A549 (cell line): ENCODE measurements at regions not wholly inside any gene's neighbourhood (a gene's known extent, or its start where the extent isn't known, plus 50 kb on each side); places are given as distances from the start of the nearest gene placed in this dataset.

Source experiments
- ATAC-seq, 2 experiments: fragments of 200-7000 bp in 1 of 2; fragments of >200 bp in 1 of 2; cut with Nextera tagmentation in 1 of 2; cut with Tn5 transposase in 1 of 2; 3 replicates each; pipeline versions ENCODE4 v1.8.0 to v1.9.1; 2018 to 2020; ENCODE audit warnings: mild to moderate bottlenecking in 1 of 2, moderate library complexity in 1 of 2
- CTCF ChIA-PET: fragments of 300-600 bp; sonication (Branson Sonifier 250); formaldehyde crosslinking; extraction: SDS; loops from one replicate; lab custom pipeline; 2021; ENCODE audit warnings: antibody characterized with exemption, inconsistent platforms; lab: Yijun Ruan, JAX
- POLR2A ChIA-PET: fragments of 350-600 bp; formaldehyde crosslinking; extraction: SDS; loops from one replicate; lab custom pipeline; 2021; ENCODE audit warnings: antibody characterized with exemption, inconsistent platforms; lab: Yijun Ruan, JAX
- DNase-seq, 2 experiments: peaks; one replicate each; pipeline versions ENCODE4 v3.0.0 to v3.0.0-alpha.2; 2011 to 2016; ENCODE audit warnings: low read depth in 1 of 2, low spot score in 1 of 2
- FAIRE-seq: peaks from 2 replicates; lab custom pipeline; 2011; peaks lifted over from hg19 to GRCh38; lab: Jason Lieb, UNC
- H3K27ac ChIP-seq, 2 experiments: fragments of >200 bp; sonication (Bioruptor Twin); formaldehyde crosslinking; 3 replicates each; pipeline ENCODE4 v1.5.1; 2016 to 2017
- H3K4me1 ChIP-seq: fragments of >200 bp; sonication (Bioruptor Twin); formaldehyde crosslinking; 3 replicates; pipeline ENCODE4 v1.6.1; 2016
- H3K4me2 ChIP-seq: fragments of >200 bp; sonication (Bioruptor Twin); formaldehyde crosslinking; 3 replicates; pipeline ENCODE4 v1.6.1; 2016
- H3K4me3 ChIP-seq: fragments of >200 bp; sonication (Bioruptor Twin); formaldehyde crosslinking; 3 replicates; pipeline ENCODE4 v1.5.1; 2016
- H3K9me3 ChIP-seq: fragments of >200 bp; sonication (Bioruptor Twin); formaldehyde crosslinking; 3 replicates; pipeline ENCODE4 v1.6.1; 2016
- CBX2 ChIP-seq: fragments of 200-600 bp; sonication (generic); IDR thresholded peaks from 2 replicates; pipeline ENCODE4 v1.6.1; 2016; ENCODE audit warnings: low read depth, mild to moderate bottlenecking, borderline replicate concordance
- CHD2 ChIP-seq: fragments of 150-350 bp; IDR thresholded peaks from 2 replicates; pipeline ENCODE4 v1.6.1; 2014; ENCODE audit warnings: low read length; ENCODE audit not compliant: partially characterized antibody
- E2F6 ChIP-seq: IDR thresholded peaks from 2 replicates; pipeline ENCODE4 v1.6.1; 2012; ENCODE audit warnings: low read depth, borderline replicate concordance
- EHF ChIP-seq: fragments of 250-450 bp; sonication (Bioruptor Pico); IDR thresholded peaks from 2 replicates; pipeline ENCODE4 v1.5.0; 2020; ENCODE audit warnings: mild to moderate bottlenecking
- EHMT2 ChIP-seq: fragments of 200-600 bp; sonication (generic); IDR thresholded peaks from 2 replicates; pipeline ENCODE4 v1.6.1; 2016; ENCODE audit warnings: antibody characterized with exemption, low read depth, mild to moderate bottlenecking, moderate library complexity
- FOSL2 ChIP-seq, 2 experiments: fragments of 450-650 bp in 1 of 2; fragments of >200 bp in 1 of 2; sonication (Bioruptor Twin) in 1 of 2; formaldehyde crosslinking; IDR thresholded peaks; 2 replicates each; pipeline versions ENCODE4 v1.5.0 to v1.6.1; 2016 to 2020; ENCODE audit warnings: mild to moderate bottlenecking in 1 of 2, moderate library complexity in 1 of 2
- FOXS1 ChIP-seq: fragments of 250-450 bp; sonication (Bioruptor Pico); IDR thresholded peaks from 2 replicates; pipeline ENCODE4 v1.5.0; 2020; ENCODE audit warnings: mild to moderate bottlenecking, moderate library complexity
- GATA3 ChIP-seq: IDR thresholded peaks from 2 replicates; pipeline ENCODE4 v1.6.1; 2012; ENCODE audit warnings: borderline replicate concordance
- JUN ChIP-seq, 2 experiments: fragments of >200 bp; sonication (Bioruptor Twin); formaldehyde crosslinking; IDR thresholded peaks; 2 replicates in 1 of 2; 3 replicates in 1 of 2; pipeline ENCODE4 v1.6.1; 2016 to 2017
- JUNB ChIP-seq: fragments of >200 bp; sonication (Bioruptor Twin); formaldehyde crosslinking; IDR thresholded peaks from 2 replicates; pipeline ENCODE4 v1.6.1; 2016
- MAFK ChIP-seq: fragments of 450-650 bp; IDR thresholded peaks from 2 replicates; pipeline ENCODE4 v1.6.1; 2014; ENCODE audit not compliant: partially characterized antibody
- MYC ChIP-seq: IDR thresholded peaks from 2 replicates; pipeline ENCODE4 v1.6.1; 2012; ENCODE audit warnings: mild to moderate bottlenecking, inconsistent platforms, low read length, improper control_type of control experiment, borderline replicate concordance
- PHF8 ChIP-seq: fragments of 200-600 bp; sonication (generic); IDR thresholded peaks from 2 replicates; pipeline ENCODE4 v1.6.1; 2016; ENCODE audit warnings: low read depth, mild to moderate bottlenecking, antibody characterized with exemption, moderate library complexity, borderline replicate concordance
- RFX5 ChIP-seq: fragments of 450-650 bp; IDR thresholded peaks from 2 replicates; pipeline ENCODE4 v1.7.1; 2014; ENCODE audit warnings: antibody characterized with exemption, mild to moderate bottlenecking, moderate library complexity
- TP53 ChIP-seq: fragments of 250-450 bp; sonication (Bioruptor Pico); IDR thresholded peaks from 2 replicates; pipeline ENCODE4 v1.5.0; 2021; ENCODE audit warnings: mild to moderate bottlenecking, moderate library complexity
- WGBS: methylation state at CpG from one replicate; pipeline ENCODE4 v1.1.6; 2017; ENCODE audit errors: missing lambda C conversion rate; 5-methylcytosine and 5-hydroxymethylcytosine counted together
- TF ChIP-seq, protein P1 (sequence below): fragments of 250-450 bp; sonication (Bioruptor Pico); IDR thresholded peaks from 2 replicates; pipeline ENCODE4 v1.5.0; 2020; ENCODE audit warnings: low read depth, mild to moderate bottlenecking, moderate library complexity

DNA sequence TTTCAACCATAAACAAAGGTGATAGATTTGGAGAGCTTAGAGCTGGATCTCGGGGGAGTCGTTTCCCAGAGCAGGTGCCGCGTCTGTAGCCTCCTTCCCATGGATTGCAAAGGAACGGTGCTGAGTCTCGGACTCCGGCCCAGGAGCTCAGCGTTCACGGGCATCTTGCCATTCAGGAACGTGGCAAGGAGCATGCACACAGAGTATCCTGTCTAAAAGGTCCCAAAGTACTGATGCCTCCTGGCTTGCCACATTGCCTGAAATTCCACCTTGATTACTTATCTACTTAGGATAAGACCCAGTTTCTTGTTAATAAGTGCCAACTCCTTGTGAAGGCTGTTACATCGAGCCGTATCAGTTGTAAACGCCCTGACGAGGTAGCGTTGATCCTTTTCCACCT lies 197.8 kb upstream of the MYT1L start:
- POLR2A ChIA-PET, result no interaction called here

DNA sequence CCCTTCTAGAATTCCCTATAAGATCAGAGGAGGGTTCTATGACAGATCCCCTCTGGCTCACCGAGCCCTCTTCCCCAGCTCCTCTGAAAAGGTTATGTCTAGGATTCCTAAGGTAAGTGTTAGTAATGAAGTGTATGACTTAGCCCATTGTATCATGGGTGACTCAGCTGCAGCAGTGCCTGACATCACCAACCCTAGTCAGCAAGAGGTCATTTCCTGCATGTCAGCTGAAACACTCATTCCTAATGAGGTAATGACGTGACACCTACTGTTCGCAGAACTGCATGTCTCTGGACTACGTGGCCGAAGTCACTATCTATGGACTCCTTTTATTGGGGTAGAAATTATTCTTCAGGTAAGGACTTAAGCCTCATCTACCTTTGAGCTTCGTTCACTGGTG lies 196.1 kb upstream of the MYT1L start:
- no peak overlapping the region for H3K27ac ChIP-seq
- CTCF ChIA-PET, result interaction anchor here (1.0 to 1.3 kb wide), 3 partner anchors 9 to 683 kb away, joined by 3 to 4 read pairs (median 3); no protein-coding TSS in a partner anchor
- TF ChIP-seq MAFK (peak; percentile 1), FOSL2 (IDR thresholded peaks at IDR 0.05) (no peak), FOSL2 (CRISPR knock-in tag; IDR thresholded peaks at IDR 0.05) (no peak), PHF8 (no peak)
- no peak overlapping the region for H3K4me2 ChIP-seq
- no peak overlapping the region for H3K4me3 ChIP-seq
- no peaks in the 10 kb centered on the region for H3K4me1 ChIP-seq
- 0 out of 6 replicates have a peak, but pooled peaks of 1 of the 2 experiments have one; percentile 37 for ATAC-seq
- 22% methylated on average over 6 of the region's 6 CpGs for WGBS
- peak in 1 of 2 experiments; percentile 28 for DNase-seq
- POLR2A ChIA-PET, result no interaction called here
- no peaks in the 10 kb centered on the region for H3K9me3 ChIP-seq
- no peak for FAIRE-seq

More for the DNA sequence above, 197.8 kb upstream of the MYT1L start:
- 10% methylated on average over 15 of the region's 15 CpGs for WGBS
- Histone ChIP-seq H3K4me3 (no peak overlapping the region), H3K9me3 (no peaks in the 10 kb centered on the region), H3K4me1 (no peaks in the 10 kb centered on the region), H3K27ac (no peak overlapping the region), H3K4me2 (no peak overlapping the region)
- no peak for DNase-seq
- FAIRE-seq, result no peak
- CTCF ChIA-PET, result interaction anchor here (1.1 kb wide), 1 partner anchor 48 kb away, joined by 3 read pairs; no protein-coding TSS in a partner anchor
- TF ChIP-seq RFX5 (no peak), JUNB (no peak), CBX2 (no peak)
- ATAC-seq, result no peak

DNA sequence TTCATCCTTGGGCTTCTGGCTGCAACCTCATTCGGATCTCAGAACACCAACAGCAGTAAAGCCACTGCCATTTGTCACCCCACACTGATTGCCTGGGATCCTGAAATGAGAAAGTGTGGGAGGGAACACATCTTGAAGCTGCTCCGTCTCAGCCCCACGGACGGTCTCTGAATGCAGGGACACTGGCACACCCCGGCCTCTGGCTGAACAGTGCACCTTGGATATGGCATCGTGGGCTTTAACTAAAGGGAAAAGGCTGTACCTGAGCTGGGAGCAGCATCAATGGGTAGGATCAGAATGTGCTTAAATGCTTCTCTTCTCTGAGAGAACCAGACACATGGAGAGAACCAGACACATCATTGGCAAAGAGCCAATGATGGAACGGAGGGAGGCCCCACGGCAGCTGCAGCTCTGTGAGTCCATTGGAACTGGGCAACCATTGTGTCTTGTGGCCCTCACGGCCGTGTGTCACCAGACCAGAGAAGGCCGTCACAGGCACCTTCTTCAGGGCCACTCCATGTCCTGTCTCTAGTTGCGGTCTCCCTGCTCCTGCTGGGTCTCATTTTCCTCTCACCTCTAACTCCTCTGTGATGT lies 193.4 kb upstream of the MYT1L start:
- Histone ChIP-seq H3K27ac (no peak overlapping the region), H3K4me3 (no peak overlapping the region), H3K4me2 (no peak overlapping the region), H3K4me1 (no peaks in the 10 kb centered on the region), H3K9me3 (no peaks in the 10 kb centered on the region)
- FAIRE-seq, result no peak
- ChIA-PET CTCF (no interaction called here), POLR2A (no interaction called here)
- TF ChIP-seq, protein P1, sequence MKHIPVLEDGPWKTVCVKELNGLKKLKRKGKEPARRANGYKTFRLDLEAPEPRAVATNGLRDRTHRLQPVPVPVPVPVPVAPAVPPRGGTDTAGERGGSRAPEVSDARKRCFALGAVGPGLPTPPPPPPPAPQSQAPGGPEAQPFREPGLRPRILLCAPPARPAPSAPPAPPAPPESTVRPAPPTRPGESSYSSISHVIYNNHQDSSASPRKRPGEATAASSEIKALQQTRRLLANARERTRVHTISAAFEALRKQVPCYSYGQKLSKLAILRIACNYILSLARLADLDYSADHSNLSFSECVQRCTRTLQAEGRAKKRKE (CRISPR knock-in tag), result no peak
- TF ChIP-seq CHD2 (no peak), PHF8 (no peak), TP53 (CRISPR knock-in tag) (no peak), JUN (IDR thresholded peaks at IDR 0.05) (no peak), GATA3 (no peak), EHF (CRISPR knock-in tag) (no peak), FOXS1 (CRISPR knock-in tag) (no peak), E2F6 (no peak), MYC (no peak)
- no peak for DNase-seq
- ATAC-seq, result no peak
- 14% methylated on average over 12 of the region's 12 CpGs for WGBS

GRCh38 chr2:2523461-2524347 lies 192.6 kb upstream of the MYT1L start:
- Histone ChIP-seq H3K27ac (no peak overlapping the region), H3K4me3 (no peak overlapping the region), H3K4me2 (no peak overlapping the region), H3K4me1 (no peaks in the 10 kb centered on the region), H3K9me3 (no peaks in the 10 kb centered on the region)
- ATAC-seq, result no peak
- FAIRE-seq, result no peak
- DNase-seq, result no peak
- ChIA-PET CTCF (no interaction called here), POLR2A (no interaction called here)
- WGBS, result 4% methylated on average over 7 of the region's 7 CpGs
- no peak for TF ChIP-seq FOXS1 (CRISPR knock-in tag)
- no peak for TF ChIP-seq EHMT2
- TF ChIP-seq MAFK, result no peak
